Erythroblast (primary cell): ENCODE measurements at regions not wholly inside any gene's neighbourhood (a gene's known extent, or its start where the extent isn't known, plus 50 kb on each side); places are given as distances from the start of the nearest gene placed in this dataset.

ENCODE experiments used
- GATA1 ChIP-seq: IDR thresholded peaks from 2 replicates; pipeline ENCODE4 v1.6.1; 2011; ENCODE audit warnings: low read depth, mild to moderate bottlenecking, control low read depth, low read length, moderate library complexity
- POLR2A ChIP-seq: IDR thresholded peaks from 2 replicates; pipeline ENCODE4 v1.6.1; 2011; ENCODE audit warnings: mild to moderate bottlenecking, low read length

- TF ChIP-seq POLR2A = no peak
- no peak for TF ChIP-seq GATA1
Measured at GRCh38 chr22:49366437-49366836, 461.2 kb downstream of the BRD1 start.
